K562 (cell line): ENCODE measurements at regions not wholly inside any gene's neighbourhood (a gene's known extent, or its start where the extent isn't known, plus 50 kb on each side); places are given as distances from the start of the nearest gene placed in this dataset.

Experiments
- EHMT2 ChIP-seq: fragments of 450-650 bp; IDR thresholded peaks from 2 replicates; pipeline ENCODE4 v1.6.1; 2018; ENCODE audit warnings: antibody characterized with exemption
- HDGF ChIP-seq: fragments of 450-650 bp; IDR thresholded peaks from 2 replicates; pipeline ENCODE4 v1.6.1; 2016
- MTA2 ChIP-seq: fragments of 450-650 bp; IDR thresholded peaks from 2 replicates; pipeline ENCODE4 v1.6.1; 2016; ENCODE audit warnings: low read depth
- NBN ChIP-seq: fragments of 450-650 bp; IDR thresholded peaks from 2 replicates; pipeline ENCODE4 v1.6.1; 2016; ENCODE audit warnings: low read depth, mild to moderate bottlenecking
- NFATC3 ChIP-seq: fragments of 450-650 bp; IDR thresholded peaks from 2 replicates; pipeline ENCODE4 v1.6.1; 2017; ENCODE audit warnings: mild to moderate bottlenecking
- SLC30A9 ChIP-seq: fragments of 250-450 bp; sonication (Bioruptor Pico); IDR thresholded peaks from 2 replicates; pipeline ENCODE4 v1.8.0; 2022; ENCODE audit warnings: mild to moderate bottlenecking, moderate library complexity
- SMAD2 ChIP-seq: fragments of 150-350 bp; IDR thresholded peaks from 2 replicates; pipeline ENCODE4 v1.6.1; 2014; ENCODE audit warnings: low read depth, mild to moderate bottlenecking, low read length
- TEAD4 ChIP-seq, 2 experiments: sonication (generic) in 1 of 2; formaldehyde crosslinking in 1 of 2; IDR thresholded peaks; 2 replicates each; pipeline versions ENCODE4 v1.6.1 to v1.8.0; 2012 to 2022; ENCODE audit warnings: borderline replicate concordance in 1 of 2, inconsistent platforms in 1 of 2, low read length in 1 of 2, mild to moderate bottlenecking in 1 of 2, missing genetic modification reagents in 1 of 2
- ZNF197 ChIP-seq: fragments of 200-800 bp; sonication (Bioruptor generic); IDR thresholded peaks from 2 replicates; pipeline ENCODE4 v1.6.1; 2016; ENCODE audit warnings: low read depth, missing genetic modification characterization, missing compliant biosample characterization
- ZNF253 ChIP-seq: fragments of 250-450 bp; sonication (Bioruptor Pico); conservative IDR thresholded peaks from 2 replicates; pipeline ENCODE4 v1.6.1; 2021; ENCODE audit warnings: mild to moderate bottlenecking
- TF ChIP-seq, protein P1 (sequence below): sonication (generic); formaldehyde crosslinking; IDR thresholded peaks from 2 replicates; pipeline ENCODE4 v1.8.1; 2023; ENCODE audit warnings: mild to moderate bottlenecking, missing genetic modification reagents
- TF ChIP-seq, protein P2 (sequence below): sonication (generic); formaldehyde crosslinking; IDR thresholded peaks from 2 replicates; pipeline ENCODE4 v1.8.0; 2022; ENCODE audit warnings: mild to moderate bottlenecking, missing genetic modification reagents, borderline replicate concordance
- TF ChIP-seq, protein P3 (sequence below), 2 experiments: fragments of 450-650 bp; IDR thresholded peaks; 2 replicates each; pipeline ENCODE4 v1.6.1; 2016; ENCODE audit warnings: mild to moderate bottlenecking in 2 of 2, borderline replicate concordance in 1 of 2, low read depth in 1 of 2, moderate library complexity in 1 of 2
- TF ChIP-seq, protein P4 (sequence below): sonication (generic); formaldehyde crosslinking; IDR thresholded peaks from 2 replicates; pipeline ENCODE4 v1.8.0; 2022; ENCODE audit warnings: missing genetic modification reagents, mild to moderate bottlenecking, borderline replicate concordance

DNA sequence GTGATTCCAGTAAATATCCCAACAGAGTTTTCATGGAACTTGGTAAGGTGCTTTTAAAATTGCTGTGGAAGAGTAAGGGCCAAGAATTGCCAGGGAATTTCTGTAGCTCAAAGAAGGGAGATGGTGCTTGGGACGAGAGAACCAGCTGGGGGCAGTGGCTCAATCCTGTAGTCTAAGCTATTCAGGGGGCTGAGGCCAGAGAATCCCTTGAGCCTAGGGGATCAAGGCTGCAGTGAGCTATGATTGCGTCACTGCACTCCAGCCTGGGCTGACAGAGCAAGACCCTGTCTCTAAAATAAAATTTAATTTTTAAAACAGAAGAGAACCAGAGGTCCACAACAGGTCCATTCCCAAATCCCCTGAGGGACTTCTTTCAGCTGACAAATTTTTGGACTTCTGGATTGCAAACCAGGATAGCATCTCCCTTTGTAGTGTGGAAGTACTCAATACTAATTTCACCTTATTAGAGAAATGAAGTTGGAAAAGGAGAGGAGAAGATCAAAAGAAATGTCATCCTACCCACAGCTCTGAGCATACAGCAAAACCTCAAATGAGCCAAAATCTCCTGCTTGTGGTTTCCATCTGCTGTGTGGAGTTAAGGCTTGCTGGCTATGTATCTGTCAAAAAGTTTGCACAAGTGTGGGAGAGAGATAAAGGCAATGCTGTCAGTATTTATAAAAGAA is 59.2 kb upstream of the CLPB start (continued):
- TF ChIP-seq, protein P1, sequence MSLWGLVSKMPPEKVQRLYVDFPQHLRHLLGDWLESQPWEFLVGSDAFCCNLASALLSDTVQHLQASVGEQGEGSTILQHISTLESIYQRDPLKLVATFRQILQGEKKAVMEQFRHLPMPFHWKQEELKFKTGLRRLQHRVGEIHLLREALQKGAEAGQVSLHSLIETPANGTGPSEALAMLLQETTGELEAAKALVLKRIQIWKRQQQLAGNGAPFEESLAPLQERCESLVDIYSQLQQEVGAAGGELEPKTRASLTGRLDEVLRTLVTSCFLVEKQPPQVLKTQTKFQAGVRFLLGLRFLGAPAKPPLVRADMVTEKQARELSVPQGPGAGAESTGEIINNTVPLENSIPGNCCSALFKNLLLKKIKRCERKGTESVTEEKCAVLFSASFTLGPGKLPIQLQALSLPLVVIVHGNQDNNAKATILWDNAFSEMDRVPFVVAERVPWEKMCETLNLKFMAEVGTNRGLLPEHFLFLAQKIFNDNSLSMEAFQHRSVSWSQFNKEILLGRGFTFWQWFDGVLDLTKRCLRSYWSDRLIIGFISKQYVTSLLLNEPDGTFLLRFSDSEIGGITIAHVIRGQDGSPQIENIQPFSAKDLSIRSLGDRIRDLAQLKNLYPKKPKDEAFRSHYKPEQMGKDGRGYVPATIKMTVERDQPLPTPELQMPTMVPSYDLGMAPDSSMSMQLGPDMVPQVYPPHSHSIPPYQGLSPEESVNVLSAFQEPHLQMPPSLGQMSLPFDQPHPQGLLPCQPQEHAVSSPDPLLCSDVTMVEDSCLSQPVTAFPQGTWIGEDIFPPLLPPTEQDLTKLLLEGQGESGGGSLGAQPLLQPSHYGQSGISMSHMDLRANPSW (CRISPR knock-in tag), result no peak
- TF ChIP-seq NFATC3 (0 out of 2 replicates have a peak, but pooled peaks have one; percentile 60), SMAD2 (no peak), MTA2 (peak; percentile 96), SLC30A9 (no peak), HDGF (no peak), ZNF253 (CRISPR knock-in tag) (no peak), TEAD4 (IDR thresholded peaks at IDR 0.05; ENCODE audit: low read length) (peak; percentile 99), TEAD4 (CRISPR knock-in tag; IDR thresholded peaks at IDR 0.05; ENCODE audit: borderline replicate concordance) (no peak), ZNF197 (CRISPR knock-in tag) (peak; percentile 85), NBN (peak; percentile 89), EHMT2 (no peak)
- TF ChIP-seq, protein P2, sequence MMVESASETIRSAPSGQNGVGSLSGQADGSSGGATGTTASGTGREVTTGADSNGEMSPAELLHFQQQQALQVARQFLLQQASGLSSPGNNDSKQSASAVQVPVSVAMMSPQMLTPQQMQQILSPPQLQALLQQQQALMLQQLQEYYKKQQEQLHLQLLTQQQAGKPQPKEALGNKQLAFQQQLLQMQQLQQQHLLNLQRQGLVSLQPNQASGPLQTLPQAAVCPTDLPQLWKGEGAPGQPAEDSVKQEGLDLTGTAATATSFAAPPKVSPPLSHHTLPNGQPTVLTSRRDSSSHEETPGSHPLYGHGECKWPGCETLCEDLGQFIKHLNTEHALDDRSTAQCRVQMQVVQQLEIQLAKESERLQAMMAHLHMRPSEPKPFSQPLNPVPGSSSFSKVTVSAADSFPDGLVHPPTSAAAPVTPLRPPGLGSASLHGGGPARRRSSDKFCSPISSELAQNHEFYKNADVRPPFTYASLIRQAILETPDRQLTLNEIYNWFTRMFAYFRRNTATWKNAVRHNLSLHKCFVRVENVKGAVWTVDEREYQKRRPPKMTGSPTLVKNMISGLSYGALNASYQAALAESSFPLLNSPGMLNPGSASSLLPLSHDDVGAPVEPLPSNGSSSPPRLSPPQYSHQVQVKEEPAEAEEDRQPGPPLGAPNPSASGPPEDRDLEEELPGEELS (CRISPR knock-in tag), result no peak
- TF ChIP-seq, protein P3, sequence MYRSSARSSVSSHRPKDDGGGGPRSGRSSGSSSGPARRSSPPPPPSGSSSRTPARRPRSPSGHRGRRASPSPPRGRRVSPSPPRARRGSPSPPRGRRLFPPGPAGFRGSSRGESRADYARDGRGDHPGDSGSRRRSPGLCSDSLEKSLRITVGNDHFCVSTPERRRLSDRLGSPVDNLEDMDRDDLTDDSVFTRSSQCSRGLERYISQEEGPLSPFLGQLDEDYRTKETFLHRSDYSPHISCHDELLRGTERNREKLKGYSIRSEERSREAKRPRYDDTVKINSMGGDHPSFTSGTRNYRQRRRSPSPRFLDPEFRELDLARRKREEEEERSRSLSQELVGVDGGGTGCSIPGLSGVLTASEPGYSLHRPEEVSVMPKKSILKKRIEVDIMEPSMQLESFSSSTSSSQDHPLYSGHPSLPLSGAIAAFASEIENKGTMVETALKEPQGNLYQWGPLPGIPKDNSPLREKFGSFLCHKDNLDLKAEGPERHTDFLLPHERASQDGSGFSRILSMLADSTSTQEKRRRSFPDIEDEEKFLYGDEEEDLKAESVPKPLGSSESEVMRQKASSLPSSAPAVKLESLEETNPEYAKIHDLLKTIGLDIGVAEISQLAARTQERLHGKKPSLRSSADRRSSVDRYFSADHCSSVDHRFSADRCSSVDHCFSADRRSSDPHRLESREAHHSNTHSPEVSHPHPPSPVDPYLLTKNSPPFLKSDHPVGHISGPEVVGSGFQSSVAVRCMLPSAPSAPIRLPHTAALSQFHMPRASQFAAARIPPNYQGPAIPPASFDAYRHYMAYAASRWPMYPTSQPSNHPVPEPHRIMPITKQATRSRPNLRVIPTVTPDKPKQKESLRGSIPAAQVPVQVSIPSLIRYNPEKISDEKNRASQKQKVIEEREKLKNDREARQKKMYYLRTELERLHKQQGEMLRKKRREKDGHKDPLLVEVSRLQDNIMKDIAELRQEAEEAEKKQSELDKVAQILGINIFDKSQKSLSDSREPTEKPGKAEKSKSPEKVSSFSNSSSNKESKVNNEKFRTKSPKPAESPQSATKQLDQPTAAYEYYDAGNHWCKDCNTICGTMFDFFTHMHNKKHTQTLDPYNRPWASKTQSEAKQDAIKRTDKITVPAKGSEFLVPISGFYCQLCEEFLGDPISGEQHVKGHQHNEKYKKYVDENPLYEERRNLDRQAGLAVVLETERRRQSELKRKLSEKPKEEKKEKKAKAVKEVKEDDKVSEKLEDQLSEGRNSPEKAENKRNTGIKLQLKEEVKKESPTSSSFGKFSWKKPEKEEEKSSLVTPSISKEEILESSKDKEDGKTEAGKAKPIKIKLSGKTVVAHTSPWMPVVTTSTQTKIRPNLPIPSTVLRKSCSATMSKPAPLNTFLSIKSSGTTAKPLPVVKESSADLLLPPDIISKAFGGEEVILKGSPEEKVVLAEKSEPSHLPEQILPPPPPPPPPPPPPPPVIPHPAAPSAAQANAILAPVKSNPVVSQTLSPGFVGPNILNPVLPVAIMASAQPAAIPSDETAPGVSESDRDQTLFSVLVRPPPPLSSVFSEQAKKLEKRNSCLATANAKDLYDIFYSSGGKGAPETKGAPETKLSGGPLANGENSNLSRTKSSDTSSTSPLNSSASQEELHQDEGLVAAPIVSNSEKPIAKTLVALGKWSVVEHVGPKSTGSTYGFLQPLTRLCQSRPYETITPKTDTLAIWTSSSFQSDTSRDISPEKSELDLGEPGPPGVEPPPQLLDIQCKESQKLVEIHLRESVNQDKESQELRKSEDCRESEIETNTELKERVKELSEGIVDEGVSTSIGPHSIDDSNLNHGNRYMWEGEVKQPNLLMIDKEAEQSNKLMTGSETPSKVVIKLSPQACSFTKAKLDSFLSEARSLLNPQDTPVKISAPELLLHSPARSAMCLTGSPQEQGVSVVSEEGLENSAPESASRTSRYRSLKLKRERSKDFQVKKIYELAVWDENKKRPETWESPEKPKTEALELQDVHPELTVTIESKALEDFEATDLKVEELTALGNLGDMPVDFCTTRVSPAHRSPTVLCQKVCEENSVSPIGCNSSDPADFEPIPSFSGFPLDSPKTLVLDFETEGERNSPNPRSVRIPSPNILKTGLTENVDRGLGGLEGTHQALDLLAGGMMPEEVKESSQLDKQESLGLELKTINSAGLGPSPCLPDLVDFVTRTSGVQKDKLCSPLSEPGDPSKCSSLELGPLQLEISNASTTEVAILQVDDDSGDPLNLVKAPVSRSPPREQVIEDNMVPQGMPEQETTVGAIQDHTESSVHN (IDR thresholded peaks at IDR 0.05; ENCODE audit: borderline replicate concordance in 1 of 2, low read depth in 1 of 2), result no peak
- TF ChIP-seq, protein P4, sequence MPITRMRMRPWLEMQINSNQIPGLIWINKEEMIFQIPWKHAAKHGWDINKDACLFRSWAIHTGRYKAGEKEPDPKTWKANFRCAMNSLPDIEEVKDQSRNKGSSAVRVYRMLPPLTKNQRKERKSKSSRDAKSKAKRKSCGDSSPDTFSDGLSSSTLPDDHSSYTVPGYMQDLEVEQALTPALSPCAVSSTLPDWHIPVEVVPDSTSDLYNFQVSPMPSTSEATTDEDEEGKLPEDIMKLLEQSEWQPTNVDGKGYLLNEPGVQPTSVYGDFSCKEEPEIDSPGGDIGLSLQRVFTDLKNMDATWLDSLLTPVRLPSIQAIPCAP (CRISPR knock-in tag), result no peak
